HepG2 (cell line): ENCODE measurements at regions not wholly inside any gene's neighbourhood (a gene's known extent, or its start where the extent isn't known, plus 50 kb on each side); places are given as distances from the start of the nearest gene placed in this dataset.
A peak's percentile ranks its signal among the peaks of the same experiment; 100 is the strongest.

Experiments
- ATAC-seq: fragments of 200-7000 bp; cut with Tn5 transposase; 3 replicates; pipeline ENCODE4 v1.9.1; 2020; ENCODE audit warnings: mild to moderate bottlenecking, moderate library complexity
- BruUV-seq: library from RNA; stranded (reverse); fragments of 400-500 nt; replicated peaks from 2 replicates; lab custom pipeline; 2021; lab: Mats Ljungman, UMichigan
- CTCF ChIA-PET: fragments of 300-600 bp; formaldehyde crosslinking; extraction: SDS; loops from one replicate; lab custom pipeline; 2021; ENCODE audit warnings: low total read pairs, inconsistent platforms, low intra/inter-chr PET ratio; lab: Yijun Ruan, JAX
- POLR2A ChIA-PET: fragments of 350-600 bp; sonication (Branson Sonifier 250); formaldehyde crosslinking; loops from one replicate; lab custom pipeline; 2020; ENCODE audit warnings: antibody characterized with exemption, inconsistent platforms; lab: Yijun Ruan, JAX
- DNase-seq: peaks from one replicate; pipeline ENCODE4 v3.0.0-alpha.2; 2015; ENCODE audit warnings: low spot score
- FAIRE-seq: peaks from 3 replicates; lab custom pipeline; 2011; peaks lifted over from hg19 to GRCh38; lab: Jason Lieb, UNC
- H2AFZ ChIP-seq: one replicate; pipeline ENCODE4 v1.6.1; 2011; ENCODE audit warnings: low read length, inconsistent platforms
- H3K27ac ChIP-seq: fragments of 300-600 bp; 3 replicates; pipeline ENCODE4 v1.8.0; 2011; ENCODE audit warnings: mixed run types, mild to moderate bottlenecking, mixed read lengths, low read length, inconsistent platforms; ENCODE audit not compliant: insufficient read depth; ENCODE audit errors: extremely low read length
- H3K27me3 ChIP-seq, 2 experiments: fragments of 200-600 bp in 1 of 2; 2 replicates in 1 of 2; 3 replicates in 1 of 2; pipeline versions ENCODE4 v1.6.0 to v1.8.0; 2011; ENCODE audit warnings: low read length in 2 of 2, mild to moderate bottlenecking in 2 of 2, moderate library complexity in 2 of 2, inconsistent platforms in 1 of 2; ENCODE audit not compliant: insufficient read depth in 2 of 2, control insufficient read depth in 1 of 2
- H3K36me3 ChIP-seq, 2 experiments: fragments of 200-600 bp in 1 of 2; replicated peaks in 1 of 2; 2 replicates in 1 of 2; 3 replicates in 1 of 2; pipeline versions ENCODE4 v1.5.1 to v1.8.0; 2011; ENCODE audit warnings: low read length in 2 of 2, inconsistent platforms in 1 of 2; ENCODE audit not compliant: insufficient read depth in 2 of 2, control insufficient read depth in 1 of 2
- H3K4me1 ChIP-seq: 2 replicates; pipeline ENCODE4 v1.5.1; 2012; ENCODE audit warnings: low read length, inconsistent platforms; ENCODE audit not compliant: insufficient read depth
- H3K4me2 ChIP-seq: 2 replicates; pipeline ENCODE4 v1.6.0; 2011; ENCODE audit warnings: low read depth, low read length, inconsistent platforms
- H3K4me3 ChIP-seq, 3 experiments: fragments of 200-600 bp in 1 of 3; sonication (generic), shearing (Covaris generic) in 1 of 3; replicated peaks in 1 of 3; 2 replicates each; pipeline ENCODE4 v1.5.1; 2011 to 2016; ENCODE audit warnings: low read length in 3 of 3, inconsistent platforms in 2 of 3, low read depth in 2 of 3, mild to moderate bottlenecking in 2 of 3, control low read depth in 1 of 3, mixed read lengths in 1 of 3; ENCODE audit not compliant: insufficient read depth in 1 of 3
- H3K79me2 ChIP-seq: one replicate; pipeline ENCODE4 v1.6.1; 2011; ENCODE audit warnings: low read length, inconsistent platforms; ENCODE audit not compliant: insufficient read depth
- H3K9ac ChIP-seq: 2 replicates; pipeline ENCODE4 v1.6.0; 2011; ENCODE audit warnings: mild to moderate bottlenecking, low read depth, low read length, inconsistent platforms; ENCODE audit not compliant: insufficient read depth
- H3K9me3 ChIP-seq: 2 replicates; pipeline ENCODE4 v1.5.1; 2012; ENCODE audit warnings: mild to moderate bottlenecking, low read length
- H4K20me1 ChIP-seq: 2 replicates; pipeline ENCODE4 v1.6.0; 2011; ENCODE audit warnings: inconsistent platforms, mild to moderate bottlenecking, low read length, moderate library complexity; ENCODE audit not compliant: insufficient read depth
- ATF7 ChIP-seq, 2 experiments: fragments of 450-650 bp in 1 of 2; sonication (generic) in 1 of 2; formaldehyde crosslinking in 1 of 2; IDR thresholded peaks; 2 replicates each; pipeline versions ENCODE4 v1.4.0 to v1.6.1; 2016 to 2020; ENCODE audit warnings: antibody characterized with exemption in 1 of 2, mild to moderate bottlenecking in 1 of 2, missing genetic modification reagents in 1 of 2
- CREB1 ChIP-seq, 2 experiments: fragments of 450-650 bp in 1 of 2; IDR thresholded peaks; 2 replicates each; pipeline ENCODE4 v1.6.1; 2016 to 2017; ENCODE audit warnings: control low read depth in 1 of 2, mild to moderate bottlenecking in 1 of 2, missing compliant biosample characterization in 1 of 2, missing genetic modification characterization in 1 of 2
- CREM ChIP-seq, 2 experiments: sonication (generic) in 1 of 2; formaldehyde crosslinking in 1 of 2; IDR thresholded peaks; 2 replicates each; pipeline versions ENCODE4 v1.4.0 to v1.6.1; 2016 to 2020; ENCODE audit warnings: antibody characterized with exemption in 1 of 2, mild to moderate bottlenecking in 1 of 2, missing genetic modification reagents in 1 of 2
- RARG ChIP-seq: sonication (generic); formaldehyde crosslinking; IDR thresholded peaks from 2 replicates; pipeline ENCODE4 v1.4.0; 2020; ENCODE audit warnings: low read depth, mild to moderate bottlenecking, missing genetic modification reagents
- SYNCRIP ChIP-seq: fragments of 200-400 bp; formaldehyde crosslinking; IDR thresholded peaks from 2 replicates; pipeline ENCODE4 v1.6.1; 2018; ENCODE audit warnings: mild to moderate bottlenecking, low read depth, low read length; ENCODE audit not compliant: insufficient read depth
- ZNF501 ChIP-seq: sonication (generic); formaldehyde crosslinking; IDR thresholded peaks from 2 replicates; pipeline ENCODE4 v1.5.1; 2020; ENCODE audit warnings: mild to moderate bottlenecking, moderate library complexity, missing genetic modification reagents
- ZNF547 ChIP-seq: sonication (generic); formaldehyde crosslinking; IDR thresholded peaks from 2 replicates; pipeline ENCODE4 v1.5.1; 2020; ENCODE audit warnings: mild to moderate bottlenecking, missing genetic modification reagents
- ZNF567 ChIP-seq: sonication (generic); formaldehyde crosslinking; IDR thresholded peaks from 2 replicates; pipeline ENCODE4 v1.8.1; 2023; ENCODE audit warnings: mild to moderate bottlenecking, missing genetic modification reagents, borderline replicate concordance
- WGBS: methylation state at CpG from one replicate; pipeline ENCODE4 v1.1.6; 2017; ENCODE audit warnings: low lambda C conversion rate; 5-methylcytosine and 5-hydroxymethylcytosine counted together
- in situ Hi-C: cut with HindIII; loops from 2 replicates; pipeline ENCODE4 v1.10.0; 2017; ENCODE audit warnings: low pct_unique_long_range_greater_than_20kb; ENCODE audit not compliant: extremely low pct_ligation_motif_present
- intact Hi-C: fragments of 100-400 bp; cut with micrococcal nuclease; formaldehyde crosslinking; loops from one replicate; pipeline ENCODE4 v1.10.0; 2022; ENCODE audit not compliant: unreplicated experiment
- TF ChIP-seq, protein P1 (sequence below): sonication (generic); formaldehyde crosslinking; conservative IDR thresholded peaks from 2 replicates; pipeline ENCODE4 v1.8.0; 2022; ENCODE audit warnings: low read depth, missing genetic modification reagents

DNA sequence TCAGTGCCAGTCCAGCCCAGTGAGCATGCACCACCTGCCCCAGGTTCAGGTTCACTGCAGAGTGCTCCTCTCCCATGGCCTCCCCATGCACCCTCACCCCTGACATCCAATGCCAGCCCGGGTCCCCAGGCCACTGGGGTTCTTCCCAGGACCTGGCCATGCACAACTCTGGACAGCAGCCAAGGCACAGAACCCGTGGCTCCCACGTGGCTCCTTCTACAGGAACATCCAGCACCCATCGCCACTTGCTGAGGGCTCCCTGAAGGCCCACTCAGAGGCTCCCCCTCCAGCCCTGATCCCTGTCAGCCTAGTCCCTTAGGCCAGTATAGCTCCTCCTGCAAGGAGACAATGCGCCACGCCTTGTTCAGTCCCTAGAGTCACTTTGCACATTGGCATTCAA, 110.8 kb downstream of the IRX2 start (continued):
- TF ChIP-seq, protein P1, sequence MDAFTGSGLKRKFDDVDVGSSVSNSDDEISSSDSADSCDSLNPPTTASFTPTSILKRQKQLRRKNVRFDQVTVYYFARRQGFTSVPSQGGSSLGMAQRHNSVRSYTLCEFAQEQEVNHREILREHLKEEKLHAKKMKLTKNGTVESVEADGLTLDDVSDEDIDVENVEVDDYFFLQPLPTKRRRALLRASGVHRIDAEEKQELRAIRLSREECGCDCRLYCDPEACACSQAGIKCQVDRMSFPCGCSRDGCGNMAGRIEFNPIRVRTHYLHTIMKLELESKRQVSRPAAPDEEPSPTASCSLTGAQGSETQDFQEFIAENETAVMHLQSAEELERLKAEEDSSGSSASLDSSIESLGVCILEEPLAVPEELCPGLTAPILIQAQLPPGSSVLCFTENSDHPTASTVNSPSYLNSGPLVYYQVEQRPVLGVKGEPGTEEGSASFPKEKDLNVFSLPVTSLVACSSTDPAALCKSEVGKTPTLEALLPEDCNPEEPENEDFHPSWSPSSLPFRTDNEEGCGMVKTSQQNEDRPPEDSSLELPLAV (CRISPR knock-in tag): no peak
- TF ChIP-seq ZNF547 (no peak), ZNF501 (CRISPR knock-in tag) (no peak), RARG (CRISPR knock-in tag) (no peak), SYNCRIP (no peak), ZNF567 (no peak)

GRCh38 chr5:2639425-2639824, 112.1 kb downstream of the IRX2 start:
- ATAC-seq (no peak), DNase-seq (no peak), FAIRE-seq (no peak)
- peaks cover 2 to 38% of the 10 kb centered on the region in 2 experiments; a peak in 3 of 5 replicates for H3K27me3 ChIP-seq
- H3K4me1 ChIP-seq: no peaks in the 10 kb centered on the region
- H3K4me2 ChIP-seq: no peak overlapping the region
- POLR2A ChIA-PET: no interaction called here
- TF ChIP-seq ZNF547 (no peak), CREB1 (IDR thresholded peaks at IDR 0.05) (no peak), CREB1 (CRISPR knock-in tag; IDR thresholded peaks at IDR 0.05) (no peak), CREM (IDR thresholded peaks at IDR 0.05) (no peak), CREM (CRISPR knock-in tag; IDR thresholded peaks at IDR 0.05) (no peak), ATF7 (IDR thresholded peaks at IDR 0.05) (peak; percentile 69), ATF7 (CRISPR knock-in tag; IDR thresholded peaks at IDR 0.05) (no peak)
- no peaks in the 10 kb centered on the region for H4K20me1 ChIP-seq
- no TSS peak for BruUV-seq
- H3K9me3 ChIP-seq: no peaks in the 10 kb centered on the region
- H2AFZ ChIP-seq: no peak overlapping the region
- 60% methylated on average over 5 of the region's 5 CpGs for WGBS
- H3K79me2 ChIP-seq: no peaks in the 10 kb centered on the region
- H3K9ac ChIP-seq: no peak overlapping the region
- in situ Hi-C loops: no loop called here
- intact Hi-C loops: no loop called here
- no peaks in the 10 kb centered on the region for H3K36me3 ChIP-seq
- no peak overlapping the region for H3K4me3 ChIP-seq
- CTCF ChIA-PET: no interaction called here
- H3K27ac ChIP-seq: no peak overlapping the region
